GM19397 (cell line): ENCODE measurements at regions not wholly inside any gene's neighbourhood (a gene's known extent, or its start where the extent isn't known, plus 50 kb on each side); places are given as distances from the start of the nearest gene placed in this dataset.

Experiments used
- ATAC-seq: cut with Tn5 transposase; IDR thresholded peaks from one replicate; pipeline ENCODE4 v1.9.1; 2021; ENCODE audit warnings: mild to moderate bottlenecking, moderate library complexity; ENCODE audit not compliant: unreplicated experiment

DNA sequence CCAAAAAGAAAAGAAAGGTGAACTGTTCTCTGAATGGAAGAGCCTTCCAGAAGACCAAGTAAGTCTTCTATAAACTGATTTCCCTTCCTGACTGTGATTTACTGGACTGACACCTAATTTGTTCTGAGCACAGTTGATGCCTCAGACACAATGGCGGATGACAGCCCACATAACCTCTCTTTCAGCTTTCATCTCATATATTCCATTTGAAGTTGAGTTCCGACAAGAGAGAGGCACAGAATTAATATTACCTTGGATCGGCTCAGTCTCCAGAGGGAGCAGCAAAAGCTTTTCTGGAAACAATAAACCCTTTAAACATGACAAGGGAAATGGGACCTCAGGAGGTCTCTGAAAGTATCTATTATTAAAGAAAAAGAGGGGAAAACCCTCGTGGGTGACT lies 638.7 kb upstream of the SETBP1 start:
- no peak for ATAC-seq

DNA sequence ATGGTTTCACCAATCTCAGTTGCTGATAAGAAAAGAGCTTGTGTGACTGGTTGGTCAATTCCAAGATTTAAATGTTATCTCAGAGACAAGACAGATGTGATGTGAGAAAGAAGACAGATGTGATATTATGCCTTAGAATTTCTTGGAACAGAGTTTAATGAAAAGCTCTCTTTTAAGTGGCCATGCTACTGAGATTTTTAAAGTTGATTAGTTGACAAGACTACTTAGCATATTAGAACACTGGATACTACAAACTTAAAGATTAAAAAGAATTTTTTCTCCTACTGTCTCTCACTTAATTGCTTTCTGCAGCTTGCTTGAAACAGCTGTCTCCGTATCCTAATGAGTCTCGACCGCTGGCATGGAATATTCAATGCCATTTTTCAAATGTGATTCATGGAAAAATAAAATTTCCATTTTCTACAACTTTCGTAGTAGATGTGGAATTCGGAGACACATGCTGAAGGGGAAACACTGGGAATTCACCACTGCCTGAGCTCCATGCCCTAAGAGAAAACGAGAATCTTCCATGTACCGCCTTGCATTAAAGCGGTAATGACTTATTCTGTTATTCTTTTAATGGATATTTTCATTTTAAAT lies 634.2 kb upstream of the SETBP1 start:
- ATAC-seq = no peak

DNA sequence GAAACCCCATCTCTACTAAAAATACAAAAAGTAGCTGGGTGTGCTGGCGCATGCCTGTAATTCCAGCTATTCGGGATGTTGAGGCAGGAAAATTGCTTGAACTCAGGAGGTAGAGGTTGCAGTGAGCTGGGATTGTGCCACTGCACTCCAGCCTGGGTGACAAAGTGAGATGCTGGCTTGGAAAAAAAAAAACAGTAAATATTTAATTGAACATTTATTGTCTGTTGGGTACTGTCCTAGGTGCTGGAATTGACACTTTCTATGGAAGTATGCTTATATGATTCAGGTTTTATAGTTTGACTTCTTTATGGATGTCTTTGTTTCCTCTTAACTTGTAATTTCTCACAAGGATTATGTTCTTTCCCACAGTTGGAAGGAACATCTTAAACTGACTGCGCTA lies 633.1 kb upstream of the SETBP1 start:
- ATAC-seq = no peak

DNA sequence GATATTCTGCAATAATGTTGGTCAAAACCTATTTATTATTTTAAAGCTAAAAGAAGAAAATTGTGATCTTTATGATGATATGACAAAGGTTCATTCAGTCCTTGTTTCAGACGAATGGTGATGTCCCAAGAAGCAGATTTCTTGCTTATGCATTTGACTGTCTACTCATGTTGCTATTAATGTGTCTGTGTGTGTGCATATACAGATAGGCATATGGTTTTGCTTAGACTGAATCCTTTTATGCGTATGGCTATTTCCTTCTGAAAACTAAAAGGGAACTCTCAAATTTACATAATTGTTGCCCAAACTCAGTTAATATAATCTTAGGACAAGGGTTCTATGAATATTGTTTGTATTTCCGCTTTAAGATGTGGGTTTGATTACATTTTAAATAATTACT lies 632.3 kb upstream of the SETBP1 start:
- no peak for ATAC-seq

DNA sequence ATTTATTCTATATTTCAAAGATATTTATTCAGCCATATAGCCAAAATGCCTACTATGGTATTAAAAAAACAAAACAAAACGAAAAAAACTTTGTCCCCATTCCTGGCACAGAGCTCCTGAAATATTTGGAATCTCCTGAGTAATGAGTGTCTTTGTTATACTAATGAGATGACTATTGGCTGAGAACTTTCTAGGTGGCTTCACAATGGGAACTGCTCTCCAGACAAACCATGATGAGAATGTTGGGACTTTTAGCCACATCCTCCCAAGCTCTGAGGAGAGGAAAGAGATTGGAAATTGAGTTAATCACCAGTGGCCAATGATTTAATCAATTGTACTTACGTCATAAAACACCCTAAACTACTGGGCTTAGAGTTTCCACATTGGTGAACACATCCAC lies 631.8 kb upstream of the SETBP1 start:
- ATAC-seq = no peak

DNA sequence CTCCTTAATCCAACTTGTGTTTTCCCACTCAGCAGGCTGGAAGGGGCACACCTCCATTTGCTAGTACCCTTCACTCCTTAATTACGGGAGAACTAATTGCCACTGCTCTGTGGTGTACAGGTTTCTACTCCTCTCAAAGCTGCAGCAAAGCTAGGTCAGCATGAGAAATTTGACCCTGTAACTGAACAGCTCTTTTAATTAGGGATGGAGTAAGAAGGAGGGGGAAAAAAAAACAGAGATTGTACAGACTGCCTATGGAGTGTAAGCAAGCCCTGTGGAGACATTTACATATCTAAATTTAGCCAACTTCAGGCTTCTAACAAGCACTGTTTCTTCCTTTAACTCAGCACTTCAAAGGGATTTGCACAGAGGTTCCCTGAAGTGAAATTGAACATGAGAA lies 629.7 kb upstream of the SETBP1 start:
- no peak for ATAC-seq

DNA sequence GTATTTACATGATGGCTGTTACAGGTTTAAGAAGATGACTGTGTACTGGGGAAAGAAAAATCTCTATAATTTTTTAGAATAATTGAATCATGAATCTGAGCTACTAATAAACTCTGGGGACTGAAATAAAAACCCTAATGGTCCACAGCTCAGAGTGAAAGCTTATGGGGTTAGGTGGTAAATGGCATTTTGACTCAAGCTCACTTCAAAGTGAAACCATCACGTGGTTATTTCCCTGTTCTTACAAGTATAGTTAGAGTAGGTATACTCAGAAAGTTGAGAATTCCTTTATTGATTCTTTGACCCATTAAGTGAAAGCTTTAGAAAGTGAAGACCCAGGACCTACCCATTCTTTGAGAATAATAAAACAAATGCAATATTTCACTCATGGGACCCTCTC lies 626.2 kb upstream of the SETBP1 start:
- ATAC-seq = no peak

DNA sequence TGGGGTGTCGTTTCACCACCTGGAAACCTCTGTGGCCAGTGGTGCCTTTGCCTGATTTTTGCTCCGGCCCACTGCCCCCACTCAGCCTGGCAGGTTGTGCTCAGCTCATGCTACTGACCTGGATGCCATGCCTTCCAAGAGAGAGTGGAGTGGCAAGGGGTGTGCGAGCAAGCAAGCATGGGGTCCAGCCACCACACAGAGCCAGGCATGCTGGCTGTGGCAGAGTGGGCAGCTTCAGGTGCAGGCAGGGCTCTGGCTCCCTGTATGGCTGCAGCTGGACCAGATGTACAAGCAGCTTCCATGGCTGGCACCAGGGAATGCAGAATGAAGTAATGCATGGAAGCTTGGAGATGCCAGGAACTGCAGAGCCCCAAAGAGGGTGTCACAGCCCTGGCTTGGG lies 620.5 kb upstream of the SETBP1 start:
- ATAC-seq = no peak

DNA sequence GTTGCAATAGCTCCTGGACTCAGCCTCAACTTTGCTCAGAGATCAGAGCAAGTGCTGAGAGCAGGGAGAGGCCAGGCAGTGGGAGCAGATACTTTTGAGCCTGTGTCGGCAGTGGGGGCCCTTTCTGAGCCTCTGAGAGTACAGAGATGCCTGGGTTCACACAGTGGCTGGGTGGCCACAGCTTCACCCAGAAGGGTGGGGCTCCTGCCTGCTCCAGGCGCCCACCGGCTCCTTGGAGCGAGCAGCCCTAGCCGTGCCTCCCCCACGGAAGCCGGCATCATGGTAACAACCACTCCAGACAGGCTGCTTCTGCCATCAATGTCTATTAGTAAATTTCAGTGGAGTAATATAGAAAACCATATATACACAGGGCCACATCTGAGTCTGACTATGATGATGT lies 619.2 kb upstream of the SETBP1 start:
- no peak for ATAC-seq

DNA sequence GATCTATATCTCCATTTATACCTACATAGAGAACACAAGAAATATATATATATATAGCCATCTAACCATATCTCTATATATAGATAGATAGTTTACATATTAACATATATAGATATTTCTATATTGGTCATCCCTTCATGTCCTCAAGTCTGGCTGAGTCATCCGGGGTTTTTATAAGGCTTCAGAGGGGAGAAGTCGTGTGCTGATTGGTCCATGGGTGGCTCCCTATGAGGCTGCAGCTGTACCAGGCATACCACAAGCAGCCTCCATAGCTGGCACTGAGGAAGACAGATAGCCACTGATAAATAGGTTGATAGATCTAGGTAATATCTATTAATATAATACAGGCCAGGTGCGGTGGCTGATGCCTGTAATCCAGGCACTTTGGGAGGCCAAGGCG lies 618.3 kb upstream of the SETBP1 start:
- ATAC-seq = no peak

DNA sequence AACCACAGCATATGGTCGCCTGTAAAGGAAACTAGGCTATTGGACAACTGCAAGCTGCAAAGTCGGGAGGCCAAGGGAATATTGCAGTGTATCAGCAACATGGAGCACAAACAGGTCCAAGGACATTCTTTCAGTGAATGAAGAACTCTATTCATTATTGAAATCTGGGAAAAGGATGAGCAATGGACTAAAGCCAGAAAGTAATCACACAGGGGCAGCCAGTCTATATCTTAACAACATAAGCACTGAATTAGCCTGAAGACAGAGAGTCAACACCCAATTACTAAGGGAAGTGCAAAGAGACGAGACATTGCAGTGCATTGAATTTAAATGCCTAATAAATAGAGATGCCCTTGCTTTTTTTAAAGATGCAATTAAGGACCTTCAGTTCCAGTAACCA lies 615.5 kb upstream of the SETBP1 start:
- ATAC-seq = no peak

DNA sequence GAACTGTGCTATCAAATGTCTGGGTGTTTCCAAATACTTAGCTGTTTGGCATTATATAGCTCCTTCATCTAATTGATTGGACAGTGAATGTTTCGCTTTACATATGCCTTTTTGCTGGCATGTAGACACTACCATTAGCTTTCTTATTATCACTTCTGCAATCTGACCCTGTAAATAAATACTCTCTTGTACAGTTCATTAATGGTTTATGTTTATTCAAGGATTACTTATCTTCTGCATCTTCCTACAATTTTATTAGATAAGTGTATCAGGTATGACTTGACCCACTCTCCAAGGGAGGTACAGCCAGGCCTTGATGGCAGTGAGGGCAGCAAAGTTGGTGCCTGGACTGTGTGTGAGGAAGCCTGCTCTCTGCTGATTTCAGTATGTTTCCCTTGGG lies 614.1 kb upstream of the SETBP1 start:
- ATAC-seq = no peak

DNA sequence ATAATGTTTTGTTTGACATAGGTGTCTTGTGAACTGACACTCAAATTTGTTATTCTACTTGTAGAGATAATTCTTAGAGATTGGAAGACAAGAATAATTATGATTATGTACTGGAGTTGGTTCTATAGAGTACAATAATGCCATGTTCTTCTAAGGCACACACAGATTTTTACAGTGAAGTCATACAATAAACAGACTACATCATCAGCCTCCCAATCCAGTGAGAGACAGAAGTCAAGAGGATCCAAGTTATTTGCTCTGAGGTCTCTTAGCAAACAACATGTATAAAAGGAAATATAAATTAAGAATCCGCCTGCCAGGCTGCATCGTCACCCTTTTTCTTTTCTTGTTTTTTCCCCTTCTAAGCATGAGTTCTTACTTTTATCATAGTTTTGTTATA lies 613.5 kb upstream of the SETBP1 start:
- ATAC-seq = no peak

DNA sequence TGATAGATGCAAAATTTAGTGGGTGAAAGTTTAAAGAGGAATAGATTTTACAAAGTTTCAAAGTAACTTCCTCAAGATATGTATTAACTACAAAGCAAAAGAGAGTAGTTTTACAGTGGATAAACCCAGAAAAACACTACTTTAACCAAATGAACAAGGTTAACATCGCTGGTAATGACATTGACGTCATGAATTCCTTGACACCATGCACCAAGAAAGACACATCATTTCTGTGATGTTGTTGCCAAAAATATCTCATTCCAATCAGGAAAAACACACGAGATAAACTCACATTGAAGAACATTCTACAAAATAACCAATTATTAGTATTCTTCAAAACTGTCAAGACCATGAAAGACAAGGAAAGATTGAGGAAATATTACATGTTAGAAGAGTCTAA lies 605.6 kb upstream of the SETBP1 start:
- ATAC-seq = no peak

DNA sequence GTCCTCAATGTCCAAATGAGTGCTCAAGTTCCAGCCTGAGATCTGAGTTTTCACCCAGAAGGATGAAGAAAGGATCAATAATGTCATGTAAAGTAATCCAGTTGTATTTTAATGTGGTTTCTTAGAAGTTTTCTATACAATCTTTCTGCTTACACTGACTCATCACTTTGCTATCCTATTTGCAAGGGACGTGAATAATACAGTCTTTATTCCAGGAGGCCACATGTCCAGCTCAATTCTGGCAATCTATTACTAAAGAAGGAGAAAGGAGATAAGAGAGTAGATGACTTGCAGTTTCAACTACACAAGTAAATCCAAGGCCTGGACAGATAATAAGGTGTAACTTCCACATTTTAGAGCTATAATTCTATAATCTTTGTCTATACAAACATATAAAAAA lies 601.1 kb upstream of the SETBP1 start:
- ATAC-seq = no peak

DNA sequence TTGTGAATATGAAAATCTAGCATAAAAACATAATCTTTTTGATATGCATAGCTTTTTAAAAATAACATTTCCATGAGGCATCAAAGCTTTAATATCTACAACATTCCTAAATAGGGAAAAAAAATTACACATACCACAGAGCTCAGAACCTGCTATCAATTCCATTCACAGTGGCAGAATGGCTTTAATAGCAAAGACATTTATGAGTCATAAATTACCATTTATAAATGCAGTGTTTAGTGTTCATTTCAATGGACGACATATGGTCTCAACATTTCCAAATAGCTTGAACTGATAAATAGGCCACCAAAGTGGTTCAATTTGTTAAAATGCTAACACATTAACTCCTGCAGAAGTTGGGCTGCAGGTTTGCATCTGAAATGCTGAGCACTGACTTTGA lies 600.6 kb upstream of the SETBP1 start:
- no peak for ATAC-seq

DNA sequence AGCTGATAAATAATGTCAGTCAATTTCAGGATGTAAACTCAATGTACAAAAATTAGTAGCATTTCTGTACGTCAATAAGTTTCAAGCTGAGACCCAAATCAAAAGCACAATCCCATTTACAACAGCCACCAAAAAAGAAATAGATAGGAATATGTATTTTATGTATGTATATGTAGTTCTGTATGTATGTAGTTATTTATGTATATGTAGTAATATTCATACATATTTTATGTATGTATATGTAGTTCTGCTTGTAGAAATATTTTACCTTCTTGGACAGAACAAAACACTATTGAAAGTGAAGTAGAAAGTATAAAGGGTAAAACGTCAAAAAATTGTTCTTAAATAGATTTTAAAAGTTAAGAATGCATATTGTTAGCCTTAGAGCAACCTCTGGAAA lies 591.0 kb upstream of the SETBP1 start:
- ATAC-seq = no peak

DNA sequence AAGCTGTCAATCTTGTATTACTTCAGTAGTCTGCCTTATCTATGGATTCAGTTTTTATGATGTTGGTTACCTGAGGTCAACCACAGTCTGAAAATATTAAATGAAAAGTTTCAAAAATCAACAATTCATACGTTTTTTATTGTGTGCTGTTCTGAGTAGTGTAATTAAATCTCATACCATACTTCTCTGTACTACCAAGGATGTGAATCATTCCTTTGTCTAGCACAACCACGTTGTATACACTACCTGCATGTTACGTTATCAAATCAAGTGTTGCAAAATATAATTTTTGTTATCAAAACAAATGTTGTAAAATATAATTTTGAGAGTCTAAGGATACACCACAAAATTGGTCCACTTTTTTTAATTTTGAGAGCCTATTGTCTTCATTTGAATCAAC lies 590.2 kb upstream of the SETBP1 start:
- no peak for ATAC-seq

DNA sequence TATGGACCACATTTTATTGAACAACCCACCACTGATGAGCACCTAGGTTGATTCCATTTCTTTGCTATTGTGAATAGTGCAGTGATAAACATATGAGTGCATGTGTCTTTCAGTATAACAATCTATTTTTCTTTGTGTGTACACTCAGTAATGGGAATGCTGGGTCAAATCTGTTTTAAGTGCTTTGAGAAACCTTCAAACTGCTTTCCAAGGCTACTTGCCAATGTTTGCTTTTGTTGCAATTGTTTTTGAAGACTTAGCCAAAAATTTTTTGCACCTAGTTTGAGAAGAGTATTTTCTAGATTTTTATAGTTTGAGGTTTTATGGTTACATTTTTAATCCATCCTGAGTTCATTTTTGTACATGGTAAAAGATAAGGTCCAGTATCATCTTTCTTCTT lies 587.4 kb upstream of the SETBP1 start:
- no peak for ATAC-seq

DNA sequence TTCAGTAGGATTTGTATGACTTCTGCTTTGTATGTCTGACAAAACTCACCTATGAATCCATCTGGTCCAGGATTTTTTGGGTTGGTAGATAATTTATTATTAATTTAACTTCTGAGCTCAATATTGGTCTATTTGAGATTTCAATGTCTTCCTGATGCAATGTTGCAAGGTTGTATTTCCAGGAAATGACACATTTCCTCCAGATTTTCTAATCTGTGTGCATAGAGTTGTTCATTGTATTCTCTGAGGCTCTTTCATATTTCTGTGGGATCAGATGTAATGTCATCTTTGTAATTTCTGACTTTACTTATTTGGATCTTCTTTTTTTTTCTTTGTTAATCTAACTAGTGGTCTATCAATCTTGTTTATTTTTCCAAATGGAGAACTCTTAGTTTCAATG lies 584.7 kb upstream of the SETBP1 start:
- no peak for ATAC-seq

DNA sequence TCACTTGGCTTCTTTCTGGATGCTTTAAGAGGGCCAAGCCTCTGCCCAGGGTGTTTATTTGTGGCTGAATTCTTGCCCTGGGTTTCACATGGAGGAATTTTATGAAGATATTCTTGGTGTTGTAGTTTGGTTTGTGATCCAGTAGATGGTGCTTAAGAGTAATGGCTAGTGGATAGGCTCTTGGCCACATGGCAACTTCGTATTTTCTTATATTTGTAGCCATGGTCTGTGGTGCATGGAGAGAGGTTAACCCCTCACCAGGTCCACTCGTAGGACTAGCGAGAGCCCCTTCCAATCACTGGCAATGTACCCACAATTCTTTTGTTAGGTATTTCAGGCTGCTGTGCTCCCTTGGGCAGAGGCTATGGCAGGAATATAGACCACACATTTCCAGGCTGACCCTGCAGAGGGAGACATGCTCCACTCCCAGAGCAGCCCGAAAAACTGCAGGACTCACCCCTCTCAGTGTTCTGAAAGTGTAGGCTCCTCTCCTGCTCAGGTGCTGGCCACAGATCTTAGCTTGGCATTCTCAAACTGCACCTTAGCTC lies 582.1 kb upstream of the SETBP1 start:
- no peak for ATAC-seq

DNA sequence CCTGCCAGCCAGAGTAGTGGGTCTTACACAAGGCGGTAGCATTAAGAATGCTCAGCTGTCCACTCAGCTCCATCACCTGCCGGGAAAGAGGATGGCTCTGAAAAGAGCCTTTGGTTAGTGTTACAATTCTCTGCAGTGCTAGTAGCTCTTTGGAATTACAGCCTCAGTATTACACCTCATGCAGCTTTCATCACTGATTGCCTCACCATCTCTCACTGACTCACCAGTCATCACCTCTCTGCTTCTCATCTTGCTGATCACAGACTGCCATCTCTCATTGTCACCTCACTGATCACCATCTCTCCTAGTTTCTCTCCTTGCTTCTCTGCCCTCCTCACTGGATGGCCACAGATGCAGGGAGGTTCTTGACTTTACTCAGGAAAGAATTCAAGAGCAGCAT lies 573.5 kb upstream of the SETBP1 start:
- no peak for ATAC-seq

DNA sequence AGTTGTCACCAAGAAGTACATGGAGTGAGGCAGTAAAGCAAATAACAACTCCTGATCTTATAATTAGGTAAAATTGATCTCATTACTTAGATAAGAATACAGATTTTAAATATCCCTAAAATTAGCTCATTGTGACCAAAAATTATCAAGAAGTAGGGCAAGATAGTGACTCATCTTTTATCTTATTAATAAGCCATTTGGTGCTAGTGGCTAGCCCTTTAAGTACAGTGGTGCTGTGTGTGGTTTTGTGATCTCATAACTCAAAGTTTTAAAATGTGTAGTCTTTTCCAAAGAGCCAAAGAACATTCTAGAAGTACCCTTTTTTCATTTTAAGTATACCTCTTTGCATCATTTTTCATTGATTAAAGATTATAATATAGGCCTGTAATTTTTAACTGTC lies 569.4 kb upstream of the SETBP1 start:
- ATAC-seq = no peak

DNA sequence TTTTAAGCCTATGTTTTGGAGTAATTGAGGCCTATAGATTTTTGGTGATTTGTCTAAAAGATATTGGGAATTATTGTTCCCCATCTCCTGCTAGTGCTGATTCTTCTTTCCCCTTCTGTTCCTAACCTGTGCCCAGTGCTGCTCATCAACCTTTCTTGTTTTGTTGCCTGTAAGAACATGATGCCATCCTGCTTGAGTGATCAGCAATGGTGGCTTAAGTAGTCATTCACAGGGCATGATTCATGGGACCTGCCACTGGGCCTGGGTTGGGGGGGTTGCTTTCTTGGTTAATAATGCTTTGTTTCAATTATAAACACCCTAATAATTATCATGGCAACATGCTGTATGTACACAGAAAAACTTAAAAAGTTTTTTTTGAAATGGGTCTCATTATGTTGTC lies 562.9 kb upstream of the SETBP1 start:
- ATAC-seq = no peak
